ENCODE measurements at regions not wholly inside any gene's neighbourhood (a gene's known extent, or its start where the extent isn't known, plus 50 kb on each side); places are given as distances from the start of the nearest gene placed in this dataset.
A peak's percentile ranks its signal among the peaks of the same experiment; 100 is the strongest.

DNA sequence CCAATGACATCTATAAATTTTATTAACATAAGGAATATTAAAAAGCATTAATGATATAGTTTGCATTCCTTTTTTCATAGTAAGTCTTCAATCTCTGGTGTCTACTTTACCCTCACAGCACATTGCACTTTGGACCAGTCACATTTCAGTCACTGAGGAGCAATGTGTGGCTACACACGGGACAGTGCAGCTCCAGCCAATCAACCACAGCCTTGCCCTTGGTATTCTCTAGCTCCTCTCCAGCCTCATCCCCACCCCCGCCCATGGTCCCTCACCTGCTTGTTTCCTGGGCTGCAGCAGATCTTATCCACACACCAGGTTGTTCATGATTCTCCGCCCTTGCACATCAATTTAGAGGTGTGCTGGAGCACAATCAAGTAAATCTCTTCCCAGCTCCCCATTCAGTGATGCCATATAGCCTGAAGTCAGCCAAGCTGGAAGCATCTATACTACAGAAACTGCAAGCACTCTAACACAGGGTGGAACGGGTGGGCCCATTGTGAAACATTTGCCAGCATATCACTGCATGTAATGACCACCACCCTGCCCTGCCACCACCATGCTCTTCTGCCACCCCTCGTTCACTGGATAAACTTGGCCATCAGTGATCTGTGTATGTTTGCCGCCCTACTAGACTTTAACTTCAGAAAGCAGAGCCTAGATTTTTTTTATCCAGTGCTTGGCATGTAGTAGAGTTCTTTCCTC is 93.0 kb upstream of the SLC44A3 start:
- TF ChIP-seq, protein P1, sequence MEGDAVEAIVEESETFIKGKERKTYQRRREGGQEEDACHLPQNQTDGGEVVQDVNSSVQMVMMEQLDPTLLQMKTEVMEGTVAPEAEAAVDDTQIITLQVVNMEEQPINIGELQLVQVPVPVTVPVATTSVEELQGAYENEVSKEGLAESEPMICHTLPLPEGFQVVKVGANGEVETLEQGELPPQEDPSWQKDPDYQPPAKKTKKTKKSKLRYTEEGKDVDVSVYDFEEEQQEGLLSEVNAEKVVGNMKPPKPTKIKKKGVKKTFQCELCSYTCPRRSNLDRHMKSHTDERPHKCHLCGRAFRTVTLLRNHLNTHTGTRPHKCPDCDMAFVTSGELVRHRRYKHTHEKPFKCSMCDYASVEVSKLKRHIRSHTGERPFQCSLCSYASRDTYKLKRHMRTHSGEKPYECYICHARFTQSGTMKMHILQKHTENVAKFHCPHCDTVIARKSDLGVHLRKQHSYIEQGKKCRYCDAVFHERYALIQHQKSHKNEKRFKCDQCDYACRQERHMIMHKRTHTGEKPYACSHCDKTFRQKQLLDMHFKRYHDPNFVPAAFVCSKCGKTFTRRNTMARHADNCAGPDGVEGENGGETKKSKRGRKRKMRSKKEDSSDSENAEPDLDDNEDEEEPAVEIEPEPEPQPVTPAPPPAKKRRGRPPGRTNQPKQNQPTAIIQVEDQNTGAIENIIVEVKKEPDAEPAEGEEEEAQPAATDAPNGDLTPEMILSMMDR (IDR thresholded peaks at IDR 0.05) = no peak
- H3K4me1 Mint-ChIP-seq (ENCODE audit: unreplicated experiment) = peaks cover 30% of the 10 kb centered on the region
- no peaks in the 10 kb centered on the region for H3K36me3 Mint-ChIP-seq (ENCODE audit: unreplicated experiment)

DNA sequence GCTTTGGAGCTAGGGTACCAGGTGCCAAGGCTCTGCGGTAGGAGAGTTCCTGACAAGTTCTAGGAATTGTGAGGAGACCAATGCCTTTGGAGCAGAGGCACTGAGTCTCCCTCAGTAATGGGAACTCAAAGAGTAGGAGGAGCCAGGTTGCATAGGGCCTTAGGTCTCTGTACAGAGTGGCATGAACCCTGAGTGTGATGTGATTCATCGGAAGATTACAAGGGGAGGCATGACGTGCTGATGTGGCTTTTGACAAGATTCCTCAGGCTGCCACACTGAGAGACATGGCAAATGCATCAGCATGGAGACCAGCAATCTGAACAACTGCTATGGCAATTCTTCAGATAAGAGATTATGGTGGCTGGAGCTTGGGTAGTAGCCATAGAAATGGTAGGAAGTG is 94.6 kb upstream of the SLC44A3 start:
- no peak for DNase-seq (ENCODE audit: extremely low spot score, unreplicated experiment)
- Mint-ChIP-seq H3K4me3 (ENCODE audit: unreplicated experiment) (no peak overlapping the region), H3K4me1 (ENCODE audit: unreplicated experiment) (peaks cover 25% of the 10 kb centered on the region), H3K9me3 (ENCODE audit: unreplicated experiment) (no peaks in the 10 kb centered on the region), H3K36me3 (ENCODE audit: unreplicated experiment) (no peaks in the 10 kb centered on the region), H3K27ac (ENCODE audit: unreplicated experiment) (no peak overlapping the region), H3K27me3 (ENCODE audit: unreplicated experiment) (no peaks in the 10 kb centered on the region)
- TF ChIP-seq, protein P1 (IDR thresholded peaks at IDR 0.05) = no peak

More for the DNA sequence above, 93.0 kb upstream of the SLC44A3 start:
- Mint-ChIP-seq H3K27me3 (ENCODE audit: unreplicated experiment) (no peaks in the 10 kb centered on the region), H3K27ac (ENCODE audit: unreplicated experiment) (peak overlapping the region; percentile 72), H3K4me3 (ENCODE audit: unreplicated experiment) (no peak overlapping the region), H3K9me3 (ENCODE audit: unreplicated experiment) (no peaks in the 10 kb centered on the region)
- no peak for DNase-seq (ENCODE audit: extremely low spot score, unreplicated experiment)

DNA sequence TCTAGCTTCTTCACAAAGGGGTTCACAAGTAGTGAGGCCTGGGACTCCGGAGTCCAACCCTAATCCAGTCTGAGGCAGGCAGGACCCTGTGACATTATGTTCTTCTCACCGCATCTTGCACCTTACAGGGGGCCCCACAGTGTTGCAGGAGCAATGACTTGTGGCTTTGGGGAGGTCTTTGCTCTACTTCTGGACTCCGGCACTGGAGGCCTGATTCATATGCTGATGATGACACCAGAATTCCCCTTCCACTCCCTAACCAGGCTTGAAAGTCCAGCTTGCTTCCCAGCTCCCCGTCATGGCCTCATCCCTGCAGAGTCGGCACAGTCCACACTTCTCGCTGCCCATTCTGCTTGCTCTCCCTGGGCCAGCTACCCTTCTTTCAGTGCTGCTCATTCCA is 96.3 kb upstream of the SLC44A3 start:
- no peak for DNase-seq (ENCODE audit: extremely low spot score, unreplicated experiment)
- Mint-ChIP-seq H3K4me3 (ENCODE audit: unreplicated experiment) (no peak overlapping the region), H3K4me1 (ENCODE audit: unreplicated experiment) (peaks cover 18% of the 10 kb centered on the region), H3K36me3 (ENCODE audit: unreplicated experiment) (no peaks in the 10 kb centered on the region), H3K27me3 (ENCODE audit: unreplicated experiment) (peaks cover 2% of the 10 kb centered on the region), H3K9me3 (ENCODE audit: unreplicated experiment) (no peaks in the 10 kb centered on the region), H3K27ac (ENCODE audit: unreplicated experiment) (no peak overlapping the region)
- TF ChIP-seq, protein P1 (IDR thresholded peaks at IDR 0.05) = no peak

DNA sequence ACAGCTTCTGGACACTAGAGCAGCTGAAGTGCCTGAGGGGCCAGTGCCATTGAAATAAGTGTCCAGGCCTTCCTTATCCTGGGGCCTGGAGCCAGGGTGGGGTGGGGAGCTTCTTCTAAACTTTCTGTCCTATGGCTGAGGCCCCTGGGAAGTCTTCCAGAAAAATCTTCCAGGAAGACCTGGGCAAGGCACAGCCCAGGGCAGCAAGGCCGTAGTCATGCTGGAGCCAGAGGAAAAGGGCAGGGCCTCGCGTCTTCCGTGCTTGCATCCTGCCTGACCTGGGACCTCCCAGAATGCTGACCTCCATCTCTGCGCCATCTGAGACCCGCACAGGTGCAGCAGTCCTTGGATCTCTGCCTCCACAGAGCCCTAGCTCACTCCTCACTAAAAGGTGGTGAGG is 96.7 kb upstream of the SLC44A3 start:
- peaks cover 16% of the 10 kb centered on the region for H3K4me1 Mint-ChIP-seq (ENCODE audit: unreplicated experiment)
- H3K27ac Mint-ChIP-seq (ENCODE audit: unreplicated experiment) = no peak overlapping the region
- TF ChIP-seq, protein P1 (IDR thresholded peaks at IDR 0.05) = no peak
- no peaks in the 10 kb centered on the region for H3K9me3 Mint-ChIP-seq (ENCODE audit: unreplicated experiment)
- no peaks in the 10 kb centered on the region for H3K36me3 Mint-ChIP-seq (ENCODE audit: unreplicated experiment)
- no peak overlapping the region for H3K4me3 Mint-ChIP-seq (ENCODE audit: unreplicated experiment)
- peaks cover 2% of the 10 kb centered on the region for H3K27me3 Mint-ChIP-seq (ENCODE audit: unreplicated experiment)
- no peak for DNase-seq (ENCODE audit: extremely low spot score, unreplicated experiment)

DNA sequence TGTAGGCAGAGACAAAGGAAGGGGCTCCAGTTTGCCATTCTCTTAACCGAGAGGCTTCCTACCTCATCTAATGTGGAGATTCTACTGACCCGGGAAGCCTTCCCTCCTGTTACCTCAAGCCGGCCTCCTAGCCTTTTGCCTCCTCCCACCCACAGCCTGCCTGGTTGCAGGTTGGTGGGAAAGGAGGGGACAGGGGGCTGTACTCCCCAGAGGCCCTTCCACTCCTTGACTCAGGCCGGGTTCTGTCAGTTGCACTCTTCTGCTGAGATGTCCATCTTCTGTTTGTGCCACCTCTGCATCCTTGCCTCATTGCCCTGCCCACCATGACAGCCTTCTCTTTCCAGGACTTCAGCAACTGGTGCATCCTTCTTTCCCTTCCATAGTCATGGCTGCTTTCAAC is 98.0 kb upstream of the SLC44A3 start:
- Mint-ChIP-seq H3K36me3 (ENCODE audit: unreplicated experiment) (no peaks in the 10 kb centered on the region), H3K4me1 (ENCODE audit: unreplicated experiment) (peaks cover 3% of the 10 kb centered on the region), H3K9me3 (ENCODE audit: unreplicated experiment) (no peaks in the 10 kb centered on the region), H3K27ac (ENCODE audit: unreplicated experiment) (no peak overlapping the region), H3K4me3 (ENCODE audit: unreplicated experiment) (no peak overlapping the region), H3K27me3 (ENCODE audit: unreplicated experiment) (peaks cover 2% of the 10 kb centered on the region)
- no peak for DNase-seq (ENCODE audit: extremely low spot score, unreplicated experiment)
- TF ChIP-seq, protein P1 (IDR thresholded peaks at IDR 0.05) = no peak

Measured in osteocyte (in vitro differentiated cells).